ENCODE measurements at regions not wholly inside any gene's neighbourhood (a gene's known extent, or its start where the extent isn't known, plus 50 kb on each side); places are given as distances from the start of the nearest gene placed in this dataset.

GRCh38 chr2:219692521-219692920, 65.1 kb downstream of the SLC4A3 start:
- ATAC-seq, result no peak

GRCh38 chr2:219695145-219695709, 67.8 kb downstream of the SLC4A3 start:
- no peak for ATAC-seq
- intact Hi-C loops (cut with DNase I, micrococcal nuclease), result no loop called here
- no peak for DNase-seq

More at GRCh38 chr2:219692521-219692920, 65.1 kb downstream of the SLC4A3 start:
- DNase-seq, result no peak
- intact Hi-C loops (cut with DNase I, micrococcal nuclease), result no loop called here

GRCh38 chr2:219697811-219698747, 70.6 kb downstream of the SLC4A3 start:
- intact Hi-C loops (cut with DNase I, micrococcal nuclease), result no loop called here
- DNase-seq, result no peak

GRCh38 chr2:219698748-219699439, 71.5 kb downstream of the SLC4A3 start:
- no peak for ATAC-seq
- intact Hi-C loops (cut with DNase I, micrococcal nuclease), result no loop called here

More at GRCh38 chr2:219697811-219698747, 70.6 kb downstream of the SLC4A3 start:
- ATAC-seq, result no peak

GRCh38 chr2:219699440-219699821, 72.0 kb downstream of the SLC4A3 start:
- intact Hi-C loops (cut with DNase I, micrococcal nuclease), result no loop called here
- ATAC-seq (no peak), DNase-seq (no peak)

More at GRCh38 chr2:219698748-219699439, 71.5 kb downstream of the SLC4A3 start:
- no peak for DNase-seq

- ATAC-seq (no peak), DNase-seq (no peak)
- intact Hi-C loops (cut with DNase I, micrococcal nuclease), result no loop called here
Measured at GRCh38 chr2:219701847-219702634, 74.6 kb downstream of the SLC4A3 start.

- ATAC-seq (no peak), DNase-seq (no peak)
- intact Hi-C loops (cut with DNase I, micrococcal nuclease), result no loop called here
Measured at GRCh38 chr2:219702796-219703545, 75.5 kb downstream of the SLC4A3 start.

GRCh38 chr2:219704878-219705277, 77.4 kb downstream of the SLC4A3 start:
- ATAC-seq (no peak), DNase-seq (no peak)
- intact Hi-C loops (cut with DNase I, micrococcal nuclease), result no loop called here

GRCh38 chr2:219706823-219707281, 79.4 kb downstream of the SLC4A3 start:
- ATAC-seq (no peak), DNase-seq (no peak)
- intact Hi-C loops (cut with DNase I, micrococcal nuclease), result no loop called here

- intact Hi-C loops (cut with DNase I, micrococcal nuclease), result no loop called here
- ATAC-seq (no peak), DNase-seq (no peak)
Measured at GRCh38 chr2:219707496-219708285, 80.3 kb downstream of the SLC4A3 start.

GRCh38 chr2:219709331-219709761, 81.9 kb downstream of the SLC4A3 start:
- intact Hi-C loops (cut with DNase I, micrococcal nuclease), result no loop called here
- ATAC-seq, result no peak
- no peak for DNase-seq

GRCh38 chr2:219713110-219713509, 85.7 kb downstream of the SLC4A3 start:
- ATAC-seq, result no peak
- DNase-seq, result no peak
- intact Hi-C loops (cut with DNase I, micrococcal nuclease), result no loop called here

- DNase-seq, result no peak
- no peak for ATAC-seq
- intact Hi-C loops (cut with DNase I, micrococcal nuclease), result no loop called here
Measured at GRCh38 chr2:219714681-219715400, 87.4 kb downstream of the SLC4A3 start.

GRCh38 chr2:219718066-219718465, 90.6 kb downstream of the SLC4A3 start:
- no peak for ATAC-seq
- intact Hi-C loops (cut with DNase I, micrococcal nuclease), result no loop called here
- no peak for DNase-seq

- intact Hi-C loops (cut with DNase I, micrococcal nuclease), result no loop called here
Measured at GRCh38 chr2:219719521-219719920, 92.1 kb downstream of the SLC4A3 start.

GRCh38 chr2:219720956-219721355, 93.5 kb downstream of the SLC4A3 start:
- intact Hi-C loops (cut with DNase I, micrococcal nuclease), result no loop called here
- DNase-seq (no peak), ATAC-seq (no peak)

More at GRCh38 chr2:219719521-219719920, 92.1 kb downstream of the SLC4A3 start:
- ATAC-seq, result no peak
- no peak for DNase-seq
